Thyroid gland (tissue), 4 donors: ENCODE measurements at regions not wholly inside any gene's neighbourhood (a gene's known extent, or its start where the extent isn't known, plus 50 kb on each side); places are given as distances from the start of the nearest gene placed in this dataset.

Experiments used
- DNase-seq, 2 donors: peaks; one replicate each; pipeline ENCODE4 v3.0.0-alpha.2; 2019
- H3K27ac ChIP-seq, 3 donors: fragments of 200-600 bp; sonication (generic); 1 replicate in 2 of 3; 2 replicates in 1 of 3; pipeline ENCODE4 v1.5.1; 2016 to 2019; ENCODE audit warnings: mild to moderate bottlenecking in 1 of 3, moderate library complexity in 1 of 3
- H3K27me3 ChIP-seq: fragments of 200-600 bp; sonication (generic); one replicate; pipeline ENCODE4 v1.5.1; 2019
- H3K36me3 ChIP-seq, 2 donors: fragments of 200-600 bp; sonication (generic); one replicate each; pipeline ENCODE4 v1.5.1; 2016 to 2019
- H3K4me1 ChIP-seq, 2 donors: fragments of 200-600 bp; sonication (generic); one replicate each; pipeline ENCODE4 v1.5.1; 2017 to 2019
- H3K4me3 ChIP-seq, 3 donors: fragments of 200-600 bp; sonication (generic); replicated peaks in 1 of 3; 1 replicate in 2 of 3; 2 replicates in 1 of 3; pipeline ENCODE4 v1.5.1; 2016; ENCODE audit warnings: mild to moderate bottlenecking in 1 of 3
- H3K9me3 ChIP-seq: fragments of 200-600 bp; sonication (generic); one replicate; pipeline ENCODE4 v1.5.1; 2017
- POLR2A ChIP-seq, 2 donors: fragments of 450-650 bp; IDR thresholded peaks; one replicate each; pipeline ENCODE4 v1.6.1; 2017; ENCODE audit warnings: antibody characterized with exemption in 2 of 2, mild to moderate bottlenecking in 2 of 2, moderate library complexity in 1 of 2
- WGBS, 2 donors: methylation state at CpG; one replicate each; pipeline ENCODE4 v1.1.5; 2017; 5-methylcytosine and 5-hydroxymethylcytosine counted together
- intact Hi-C: fragments of 100-400 bp; cut with DNase I; formaldehyde crosslinking; loops from one replicate; pipeline ENCODE4 v1.15.1; 2023
- TF ChIP-seq, protein P1 (sequence below), 6 experiments: fragments of 200-600 bp in 3 of 6; fragments of 450-650 bp in 3 of 6; sonication (generic) in 3 of 6; IDR thresholded peaks; one replicate each; pipeline ENCODE4 v1.5.1; 2016 to 2019; ENCODE audit warnings: antibody characterized with exemption in 6 of 6, mild to moderate bottlenecking in 2 of 6, inconsistent platforms in 1 of 6, moderate library complexity in 1 of 6

DNA sequence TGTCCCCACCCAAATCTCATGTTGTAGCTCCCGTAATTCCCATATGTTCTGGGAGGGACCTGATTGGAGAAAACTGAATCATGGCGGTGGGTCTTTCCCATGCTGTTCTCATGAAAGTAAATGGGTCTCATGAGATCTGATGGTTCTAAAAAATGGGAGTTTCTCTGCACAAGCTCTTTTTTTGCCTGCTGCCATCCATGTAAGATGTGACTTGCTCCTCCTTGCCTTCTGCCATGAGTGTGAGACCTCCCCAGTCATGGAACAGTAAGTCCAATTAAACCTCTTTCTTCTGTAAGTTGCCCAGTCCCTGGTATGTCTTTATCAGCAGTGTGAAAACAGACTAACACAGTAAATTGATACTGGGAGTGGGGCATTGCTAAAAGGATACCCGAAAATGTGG is 1218.4 kb upstream of the CITED2 start:
- H3K27me3 ChIP-seq = no peaks in the 10 kb centered on the region
- TF ChIP-seq POLR2A (IDR thresholded peaks at IDR 0.05) = no peak
- TF ChIP-seq, protein P1, sequence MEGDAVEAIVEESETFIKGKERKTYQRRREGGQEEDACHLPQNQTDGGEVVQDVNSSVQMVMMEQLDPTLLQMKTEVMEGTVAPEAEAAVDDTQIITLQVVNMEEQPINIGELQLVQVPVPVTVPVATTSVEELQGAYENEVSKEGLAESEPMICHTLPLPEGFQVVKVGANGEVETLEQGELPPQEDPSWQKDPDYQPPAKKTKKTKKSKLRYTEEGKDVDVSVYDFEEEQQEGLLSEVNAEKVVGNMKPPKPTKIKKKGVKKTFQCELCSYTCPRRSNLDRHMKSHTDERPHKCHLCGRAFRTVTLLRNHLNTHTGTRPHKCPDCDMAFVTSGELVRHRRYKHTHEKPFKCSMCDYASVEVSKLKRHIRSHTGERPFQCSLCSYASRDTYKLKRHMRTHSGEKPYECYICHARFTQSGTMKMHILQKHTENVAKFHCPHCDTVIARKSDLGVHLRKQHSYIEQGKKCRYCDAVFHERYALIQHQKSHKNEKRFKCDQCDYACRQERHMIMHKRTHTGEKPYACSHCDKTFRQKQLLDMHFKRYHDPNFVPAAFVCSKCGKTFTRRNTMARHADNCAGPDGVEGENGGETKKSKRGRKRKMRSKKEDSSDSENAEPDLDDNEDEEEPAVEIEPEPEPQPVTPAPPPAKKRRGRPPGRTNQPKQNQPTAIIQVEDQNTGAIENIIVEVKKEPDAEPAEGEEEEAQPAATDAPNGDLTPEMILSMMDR (IDR thresholded peaks at IDR 0.05) = no peak
- H3K36me3 ChIP-seq = no peaks in the 10 kb centered on the region
- no peak overlapping the region for H3K27ac ChIP-seq
- H3K4me3 ChIP-seq = no peak overlapping the region
- no peaks in the 10 kb centered on the region for H3K9me3 ChIP-seq
- no peaks in the 10 kb centered on the region for H3K4me1 ChIP-seq
- whole genome bisulfite sequencing, 2 donors = 91 to 97% methylated on average over 3 of the region's 3 CpGs
- intact Hi-C loops = no loop called here
- no peak for DNase-seq

DNA sequence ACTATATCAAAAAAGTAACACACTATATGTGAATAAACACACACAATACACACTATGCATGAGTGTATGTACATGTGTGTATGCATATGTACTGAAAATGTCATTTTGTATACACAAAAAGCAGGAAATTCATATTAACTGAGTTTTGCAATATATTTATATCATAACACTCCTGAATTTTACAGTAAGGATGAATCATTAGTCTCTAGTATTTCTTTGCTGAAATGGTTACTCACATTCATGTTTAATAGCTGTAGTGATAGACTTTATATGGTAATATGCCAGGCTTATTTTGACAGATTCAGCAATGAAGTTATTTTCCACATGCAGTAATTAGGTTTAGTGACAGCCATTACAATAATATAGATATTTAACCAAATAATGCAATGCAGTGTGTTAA is 1216.2 kb upstream of the CITED2 start:
- no peak for DNase-seq
- Histone ChIP-seq H3K4me1 (no peaks in the 10 kb centered on the region), H3K4me3 (no peak overlapping the region), H3K36me3 (no peaks in the 10 kb centered on the region), H3K27me3 (no peaks in the 10 kb centered on the region), H3K9me3 (no peaks in the 10 kb centered on the region), H3K27ac (no peak overlapping the region)
- TF ChIP-seq POLR2A (IDR thresholded peaks at IDR 0.05) = no peak
- TF ChIP-seq, protein P1 (IDR thresholded peaks at IDR 0.05) = no peak
- intact Hi-C loops = no loop called here

DNA sequence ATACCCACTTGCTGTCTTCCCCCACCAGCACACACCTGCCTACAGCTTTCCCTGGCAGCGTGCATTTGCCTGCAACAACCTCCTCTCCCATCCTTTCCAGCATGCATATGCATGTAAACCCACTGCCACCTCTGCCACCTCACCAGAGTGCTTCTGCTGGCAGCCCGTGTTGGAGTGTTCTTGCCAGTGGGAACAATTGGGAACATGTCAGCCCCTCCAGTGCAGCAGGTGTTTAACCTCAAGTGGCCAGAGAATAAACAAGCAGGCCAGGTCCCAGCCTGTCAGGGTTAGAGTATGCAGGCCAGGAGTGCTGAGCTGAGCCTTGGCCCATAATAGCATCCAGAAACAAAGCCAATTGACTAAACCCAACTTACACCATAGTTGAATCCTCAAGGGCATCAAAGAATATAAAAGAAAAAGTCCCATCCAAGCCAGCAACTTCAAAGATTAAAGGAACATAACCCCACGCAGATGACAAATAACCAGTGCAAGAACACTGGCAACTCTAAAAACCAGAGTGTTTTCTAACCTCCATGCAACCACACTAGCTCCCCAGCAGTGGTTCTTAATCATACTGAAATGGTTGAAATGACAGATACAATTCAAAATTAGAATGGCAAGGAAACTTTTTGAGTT is 1212.1 kb upstream of the CITED2 start:
- 49 to 51% methylated on average over 3 of the region's 3 CpGs for WGBS, 2 donors
- H3K4me1 ChIP-seq = no peaks in the 10 kb centered on the region
- intact Hi-C loops = no loop called here
- no peak overlapping the region for H3K27ac ChIP-seq
- no peaks in the 10 kb centered on the region for H3K36me3 ChIP-seq
- peak; percentile 54 to 55 for DNase-seq
- no peak overlapping the region for H3K4me3 ChIP-seq
- H3K9me3 ChIP-seq = no peaks in the 10 kb centered on the region
- TF ChIP-seq, protein P1 (IDR thresholded peaks at IDR 0.05) = no peak
- TF ChIP-seq POLR2A (IDR thresholded peaks at IDR 0.05) = no peak
- no peaks in the 10 kb centered on the region for H3K27me3 ChIP-seq

DNA sequence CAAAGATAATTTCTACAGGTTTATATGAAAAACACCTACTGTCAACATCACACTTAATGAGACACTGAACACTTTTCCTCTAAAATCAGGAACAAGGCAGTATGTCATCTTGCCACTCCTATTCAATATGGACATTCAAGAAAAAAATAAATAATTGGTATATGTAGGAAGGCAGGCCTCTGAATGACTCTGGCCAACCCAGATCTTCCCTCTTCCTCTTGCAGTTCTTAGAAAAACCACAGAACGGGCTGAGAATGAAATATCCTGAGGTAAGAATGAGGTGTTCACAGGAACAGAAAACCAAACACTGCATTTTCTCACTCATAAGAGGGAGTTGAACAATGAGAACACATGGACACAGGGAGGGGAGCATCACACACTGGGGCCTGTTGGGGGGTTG is 1207.2 kb upstream of the CITED2 start:
- 91 to 97% methylated on average over 1 of the region's 1 CpG for WGBS, 2 donors
- Histone ChIP-seq H3K4me3 (no peak overlapping the region), H3K36me3 (no peaks in the 10 kb centered on the region), H3K27ac (no peak overlapping the region), H3K9me3 (no peaks in the 10 kb centered on the region), H3K27me3 (no peaks in the 10 kb centered on the region), H3K4me1 (no peaks in the 10 kb centered on the region)
- intact Hi-C loops = no loop called here
- DNase-seq = no peak
- TF ChIP-seq, protein P1 (IDR thresholded peaks at IDR 0.05) = no peak
- no peak for TF ChIP-seq POLR2A (IDR thresholded peaks at IDR 0.05)

DNA sequence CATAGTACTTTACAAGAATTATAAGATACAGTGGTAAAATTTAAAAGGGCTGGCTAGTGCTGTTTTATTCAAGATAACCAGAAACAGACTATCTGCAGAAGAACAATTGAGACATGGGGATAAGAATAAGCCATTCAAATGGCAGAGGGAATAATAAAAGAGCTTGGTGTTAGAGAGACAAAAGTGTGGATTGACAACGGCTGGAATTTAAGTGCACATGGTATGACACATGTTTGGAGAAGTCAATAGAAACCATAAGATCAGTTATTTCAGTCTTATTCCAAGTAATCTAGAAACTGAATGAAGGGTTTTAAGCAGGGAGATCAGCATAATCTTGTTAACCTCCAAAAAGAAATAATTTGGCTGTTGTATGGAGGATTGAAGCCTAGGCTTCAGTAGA is 1205.5 kb upstream of the CITED2 start:
- Histone ChIP-seq H3K27me3 (no peaks in the 10 kb centered on the region), H3K36me3 (no peaks in the 10 kb centered on the region), H3K4me1 (no peaks in the 10 kb centered on the region), H3K4me3 (no peak overlapping the region), H3K27ac (no peak overlapping the region), H3K9me3 (no peaks in the 10 kb centered on the region)
- 91 to 93% methylated on average over 1 of the region's 1 CpG for WGBS, 2 donors
- intact Hi-C loops = no loop called here
- TF ChIP-seq, protein P1 (IDR thresholded peaks at IDR 0.05) = no peak
- TF ChIP-seq POLR2A (IDR thresholded peaks at IDR 0.05) = no peak
- no peak for DNase-seq
